HL-60 (cell line): ENCODE measurements at regions not wholly inside any gene's neighbourhood (a gene's known extent, or its start where the extent isn't known, plus 50 kb on each side); places are given as distances from the start of the nearest gene placed in this dataset.
A peak's percentile ranks its signal among the peaks of the same experiment; 100 is the strongest.

Experiments used
- DNase-seq, 2 experiments: peaks; one replicate each; pipeline ENCODE4 v3.0.0-alpha.2; 2010 to 2020; ENCODE audit warnings: low read depth in 1 of 2, low spot score in 1 of 2
- H3K27ac ChIP-seq: fragments of 250-450 bp; sonication (Bioruptor Pico); replicated peaks from 2 replicates; pipeline ENCODE4 v1.5.1; 2020; ENCODE audit warnings: mild to moderate bottlenecking, moderate library complexity
- H3K27me3 ChIP-seq: fragments of 250-450 bp; sonication (Bioruptor Pico); 2 replicates; pipeline ENCODE4 v1.5.1; 2021; ENCODE audit warnings: mild to moderate bottlenecking, moderate library complexity; ENCODE audit not compliant: insufficient read depth, poor library complexity, severe bottlenecking
- H3K4me3 ChIP-seq: replicated peaks from 2 replicates; pipeline ENCODE4 v1.5.1; 2011; ENCODE audit warnings: mild to moderate bottlenecking, control low read depth, low read length; ENCODE audit not compliant: insufficient read depth
- CTCF ChIP-seq: IDR thresholded peaks from one replicate; pipeline ENCODE4 v1.5.1; 2011; ENCODE audit warnings: low read length, control low read depth, inconsistent platforms; ENCODE audit not compliant: insufficient read depth
- GABPA ChIP-seq: IDR thresholded peaks from 2 replicates; pipeline ENCODE4 v1.6.1; 2012; ENCODE audit warnings: low read depth
- POLR2AphosphoS5 ChIP-seq: IDR thresholded peaks from 2 replicates; pipeline ENCODE4 v1.6.1; 2012; ENCODE audit warnings: low read depth
- REST ChIP-seq: IDR thresholded peaks from 2 replicates; pipeline ENCODE4 v1.6.1; 2012; ENCODE audit warnings: low read depth; ENCODE audit not compliant: insufficient replicate concordance
- SPI1 ChIP-seq: IDR thresholded peaks from 2 replicates; pipeline ENCODE4 v1.6.1; 2012; ENCODE audit warnings: low read depth, mild to moderate bottlenecking, borderline replicate concordance

- H3K4me3 ChIP-seq, result no peak overlapping the region
- DNase-seq, result no peak
Observed at GRCh38 chr6:14040042-14040441, 77.5 kb upstream of the CD83 start.

GRCh38 chr6:14046476-14047068 lies 71.0 kb upstream of the CD83 start:
- TF ChIP-seq GABPA, result no peak
- TF ChIP-seq SPI1, result no peak
- TF ChIP-seq REST, result no peak
- TF ChIP-seq CTCF, result peak; percentile 35
- Histone ChIP-seq H3K27me3 (no peaks in the 10 kb centered on the region), H3K4me3 (no peak overlapping the region), H3K27ac (no peak overlapping the region)
- peak in 1 of 2 experiments; percentile 45 for DNase-seq

More at GRCh38 chr6:14040042-14040441, 77.5 kb upstream of the CD83 start:
- peaks cover 3% of the 10 kb centered on the region for H3K27me3 ChIP-seq
- TF ChIP-seq SPI1 (no peak), CTCF (no peak), REST (no peak), GABPA (no peak), POLR2AphosphoS5 (no peak)
- no peak overlapping the region for H3K27ac ChIP-seq

- no peak overlapping the region for H3K4me3 ChIP-seq
- DNase-seq, result no peak
- no peak overlapping the region for H3K27ac ChIP-seq
- TF ChIP-seq GABPA (no peak), POLR2AphosphoS5 (no peak), CTCF (no peak), SPI1 (no peak), REST (no peak)
- peaks cover 2% of the 10 kb centered on the region for H3K27me3 ChIP-seq
Observed at GRCh38 chr6:14047151-14047740, 70.3 kb upstream of the CD83 start.
